ENCODE measurements at regions not wholly inside any gene's neighbourhood (a gene's known extent, or its start where the extent isn't known, plus 50 kb on each side); places are given as distances from the start of the nearest gene placed in this dataset.

DNA sequence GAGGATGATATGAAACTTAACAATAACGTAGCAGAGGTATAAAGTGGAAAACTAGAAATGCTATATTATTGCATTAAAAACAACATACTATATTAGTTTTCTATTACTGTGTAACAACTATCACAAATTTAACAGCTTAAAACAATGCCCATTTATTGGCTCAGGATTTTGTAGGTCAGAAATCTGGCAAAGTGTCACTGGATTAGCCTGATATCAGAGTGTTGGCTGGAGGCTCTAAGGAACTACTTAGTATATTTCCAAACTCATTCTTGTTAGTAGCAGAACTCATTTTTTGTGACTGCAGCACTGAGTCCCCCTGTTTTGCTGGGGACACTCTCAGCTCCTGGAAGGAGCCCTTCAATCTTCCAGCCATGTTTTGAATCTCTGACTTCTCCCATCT, 306.8 kb downstream of the ETV1 start:
- TF ChIP-seq, protein P1, sequence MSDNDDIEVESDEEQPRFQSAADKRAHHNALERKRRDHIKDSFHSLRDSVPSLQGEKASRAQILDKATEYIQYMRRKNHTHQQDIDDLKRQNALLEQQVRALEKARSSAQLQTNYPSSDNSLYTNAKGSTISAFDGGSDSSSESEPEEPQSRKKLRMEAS (IDR thresholded peaks at IDR 0.05; ENCODE audit: insufficient read depth, insufficient read length) = no peak
- TF ChIP-seq JUN (IDR thresholded peaks at IDR 0.05; ENCODE audit: borderline replicate concordance, insufficient read depth, insufficient read length, low read depth) (no peak), GATA2 (IDR thresholded peaks at IDR 0.05; ENCODE audit: insufficient read depth, insufficient read length, low read depth, low read length) (no peak), FOS (IDR thresholded peaks at IDR 0.05; ENCODE audit: borderline replicate concordance, insufficient read depth, low read length) (no peak), MYC (IDR thresholded peaks at IDR 0.05; ENCODE audit: low read depth, low read length) (no peak)
- TF ChIP-seq, protein P2, sequence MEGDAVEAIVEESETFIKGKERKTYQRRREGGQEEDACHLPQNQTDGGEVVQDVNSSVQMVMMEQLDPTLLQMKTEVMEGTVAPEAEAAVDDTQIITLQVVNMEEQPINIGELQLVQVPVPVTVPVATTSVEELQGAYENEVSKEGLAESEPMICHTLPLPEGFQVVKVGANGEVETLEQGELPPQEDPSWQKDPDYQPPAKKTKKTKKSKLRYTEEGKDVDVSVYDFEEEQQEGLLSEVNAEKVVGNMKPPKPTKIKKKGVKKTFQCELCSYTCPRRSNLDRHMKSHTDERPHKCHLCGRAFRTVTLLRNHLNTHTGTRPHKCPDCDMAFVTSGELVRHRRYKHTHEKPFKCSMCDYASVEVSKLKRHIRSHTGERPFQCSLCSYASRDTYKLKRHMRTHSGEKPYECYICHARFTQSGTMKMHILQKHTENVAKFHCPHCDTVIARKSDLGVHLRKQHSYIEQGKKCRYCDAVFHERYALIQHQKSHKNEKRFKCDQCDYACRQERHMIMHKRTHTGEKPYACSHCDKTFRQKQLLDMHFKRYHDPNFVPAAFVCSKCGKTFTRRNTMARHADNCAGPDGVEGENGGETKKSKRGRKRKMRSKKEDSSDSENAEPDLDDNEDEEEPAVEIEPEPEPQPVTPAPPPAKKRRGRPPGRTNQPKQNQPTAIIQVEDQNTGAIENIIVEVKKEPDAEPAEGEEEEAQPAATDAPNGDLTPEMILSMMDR (IDR thresholded peaks at IDR 0.05; ENCODE audit: extremely low read depth in 1 of 2, insufficient read depth in 1 of 2, low read depth in 1 of 2, low read length in 2 of 2) = no peak
- intact Hi-C loops (cut with micrococcal nuclease) = no loop called here
- no peaks in the 10 kb centered on the region for H4K20me1 ChIP-seq (replicated peaks; ENCODE audit: control insufficient read depth, extremely low read depth, insufficient read depth, low read length)
- no TSS peak for BruUV-seq (replicated peaks)
- ChIA-PET CTCF (no interaction called here), POLR2A (no interaction called here)
- no peaks in the 10 kb centered on the region for H3K36me3 ChIP-seq (ENCODE audit: control insufficient read depth in 2 of 2, extremely low read depth in 1 of 2, insufficient read depth in 2 of 2, low read length in 2 of 2)
- no peak overlapping the region for H3K4me3 ChIP-seq (replicated peaks in 1 of 3; ENCODE audit: insufficient read depth in 1 of 3, low read depth in 1 of 3, low read length in 3 of 3)
- H3K4me2 ChIP-seq (ENCODE audit: insufficient read depth, low read length) = no peak overlapping the region
- DNase-seq (ENCODE audit: low read depth, low spot score) (no peak), FAIRE-seq (no peak)
- no peaks in the 10 kb centered on the region for H3K27me3 ChIP-seq (ENCODE audit: control insufficient read depth in 2 of 2, insufficient read depth in 2 of 2, low read length in 2 of 2)
- no peaks in the 10 kb centered on the region for H3K4me1 ChIP-seq (ENCODE audit: control insufficient read depth, extremely low read depth, insufficient read depth, low read length)
- H2AFZ ChIP-seq (ENCODE audit: low read depth, low read length) = no peak overlapping the region
- H3K9me1 ChIP-seq (replicated peaks; ENCODE audit: control insufficient read depth, extremely low read depth, insufficient read depth, low read length) = no peaks in the 10 kb centered on the region
- H3K27ac ChIP-seq (ENCODE audit: insufficient read depth, low read depth, low read length) = no peak overlapping the region
- H3K9me3 ChIP-seq (replicated peaks; ENCODE audit: control insufficient read depth, insufficient read depth, low read length) = no peaks in the 10 kb centered on the region
- dilution Hi-C loops (cut with MboI; ENCODE audit: extremely low pct_ligation_motif_present, low sequenced_read_pairs) = no loop called here
- H3K9ac ChIP-seq (replicated peaks; ENCODE audit: extremely low read depth, insufficient read depth, low read length) = no peak overlapping the region
- H3K79me2 ChIP-seq (ENCODE audit: control insufficient read depth, insufficient read depth, low read length) = no peaks in the 10 kb centered on the region

DNA sequence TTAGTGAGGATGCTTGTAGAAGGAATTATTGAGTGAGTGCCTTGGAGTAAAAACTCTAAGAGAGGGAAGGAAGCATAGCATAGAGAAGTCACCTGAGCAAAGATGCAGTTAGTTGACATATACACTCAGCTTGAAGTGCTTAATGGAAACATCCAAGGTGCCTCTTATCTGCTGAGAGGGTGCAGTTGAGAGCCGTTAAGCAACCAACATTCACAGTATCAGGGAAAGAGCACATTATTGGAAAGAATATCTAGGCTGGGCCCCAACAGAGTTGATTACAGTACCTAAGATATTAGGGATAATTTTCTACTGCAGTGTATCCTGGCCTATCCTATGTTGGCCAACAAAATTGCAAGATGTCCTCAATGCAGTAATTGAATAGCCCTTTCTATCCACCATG, 302.0 kb downstream of the ETV1 start:
- Histone ChIP-seq H3K9me1 (replicated peaks; ENCODE audit: control insufficient read depth, extremely low read depth, insufficient read depth, low read length) (no peaks in the 10 kb centered on the region), H3K27ac (ENCODE audit: insufficient read depth, low read depth, low read length) (no peak overlapping the region), H3K4me1 (ENCODE audit: control insufficient read depth, extremely low read depth, insufficient read depth, low read length) (no peaks in the 10 kb centered on the region), H4K20me1 (replicated peaks; ENCODE audit: control insufficient read depth, extremely low read depth, insufficient read depth, low read length) (no peaks in the 10 kb centered on the region), H3K27me3 (ENCODE audit: control insufficient read depth in 2 of 2, insufficient read depth in 2 of 2, low read length in 2 of 2) (no peaks in the 10 kb centered on the region), H3K4me3 (replicated peaks in 1 of 3; ENCODE audit: insufficient read depth in 1 of 3, low read depth in 1 of 3, low read length in 3 of 3) (no peak overlapping the region), H3K9me3 (replicated peaks; ENCODE audit: control insufficient read depth, insufficient read depth, low read length) (no peaks in the 10 kb centered on the region), H2AFZ (ENCODE audit: low read depth, low read length) (no peak overlapping the region), H3K79me2 (ENCODE audit: control insufficient read depth, insufficient read depth, low read length) (no peaks in the 10 kb centered on the region), H3K9ac (replicated peaks; ENCODE audit: extremely low read depth, insufficient read depth, low read length) (no peak overlapping the region), H3K4me2 (ENCODE audit: insufficient read depth, low read length) (no peak overlapping the region), H3K36me3 (ENCODE audit: control insufficient read depth in 2 of 2, extremely low read depth in 1 of 2, insufficient read depth in 2 of 2, low read length in 2 of 2) (no peaks in the 10 kb centered on the region)
- intact Hi-C loops (cut with micrococcal nuclease) (no loop called here), dilution Hi-C loops (cut with MboI; ENCODE audit: extremely low pct_ligation_motif_present, low sequenced_read_pairs) (no loop called here)
- POLR2A ChIA-PET = no interaction called here
- TF ChIP-seq, protein P1 (IDR thresholded peaks at IDR 0.05; ENCODE audit: insufficient read depth, insufficient read length) = no peak
- no peak for TF ChIP-seq POLR2A (IDR thresholded peaks at IDR 0.05; ENCODE audit: low read depth, low read length)
- TF ChIP-seq, protein P2 (IDR thresholded peaks at IDR 0.05; ENCODE audit: extremely low read depth in 1 of 2, insufficient read depth in 1 of 2, low read depth in 1 of 2, low read length in 2 of 2) = no peak
- TF ChIP-seq FOS (IDR thresholded peaks at IDR 0.05; ENCODE audit: borderline replicate concordance, insufficient read depth, low read length) = no peak
- no peak for TF ChIP-seq POLR2AphosphoS5 (IDR thresholded peaks at IDR 0.05; ENCODE audit: insufficient read depth, low read depth, low read length)
- TF ChIP-seq JUN (IDR thresholded peaks at IDR 0.05; ENCODE audit: borderline replicate concordance, insufficient read depth, insufficient read length, low read depth) = no peak
- TF ChIP-seq GATA2 (IDR thresholded peaks at IDR 0.05; ENCODE audit: insufficient read depth, insufficient read length, low read depth, low read length) = no peak
- TF ChIP-seq MYC (IDR thresholded peaks at IDR 0.05; ENCODE audit: low read depth, low read length) = no peak
- no peak for TF ChIP-seq EZH2 (IDR thresholded peaks at IDR 0.05; ENCODE audit: borderline replicate concordance, low read depth, low read length, severe bottlenecking)
- BruUV-seq (replicated peaks) = no TSS peak
- FAIRE-seq = no peak
- CTCF ChIA-PET = no interaction called here
- DNase-seq (ENCODE audit: low read depth, low spot score) = no peak

All from endothelial cell of umbilical vein (primary cell).